ENCODE measurements at regions not wholly inside any gene's neighbourhood (a gene's known extent, or its start where the extent isn't known, plus 50 kb on each side); places are given as distances from the start of the nearest gene placed in this dataset.
"Not testable (repeated sequence)": the region's sequence is repeated elsewhere in the genome, so short reads cannot be mapped to it uniquely, and the experiment has no call there.

- no peak for DNase-seq (ENCODE audit: low read depth)
Observed at GRCh38 chr16:80009971-80010659, 409.6 kb upstream of the MAF start.

- DNase-seq (ENCODE audit: low read depth) = no peak
Observed at GRCh38 chr16:80008857-80009256, 408.3 kb upstream of the MAF start.

GRCh38 chr16:80007231-80007630, 406.7 kb upstream of the MAF start:
- no peak for DNase-seq (ENCODE audit: low read depth)

- no peak for DNase-seq (ENCODE audit: low read depth)
Observed at GRCh38 chr16:80006241-80007215, 406.0 kb upstream of the MAF start.

GRCh38 chr16:80004113-80004512, 403.6 kb upstream of the MAF start:
- no peak for DNase-seq (ENCODE audit: low read depth)

GRCh38 chr16:80002261-80002660, 401.7 kb upstream of the MAF start:
- no peak for DNase-seq (ENCODE audit: low read depth)

- no peak for DNase-seq (ENCODE audit: low read depth)
Observed at GRCh38 chr16:79998143-79998542, 397.6 kb upstream of the MAF start.

- no peak for DNase-seq (ENCODE audit: low read depth)
Observed at GRCh38 chr16:79997257-79997656, 396.7 kb upstream of the MAF start.

GRCh38 chr16:79996321-79996720, 395.8 kb upstream of the MAF start:
- DNase-seq (ENCODE audit: low read depth) = no peak

- no peak for DNase-seq (ENCODE audit: low read depth)
Observed at GRCh38 chr16:79995315-79995714, 394.8 kb upstream of the MAF start.

GRCh38 chr16:79994418-79994817, 393.9 kb upstream of the MAF start:
- DNase-seq (ENCODE audit: low read depth) = no peak

- no peak for DNase-seq (ENCODE audit: low read depth)
Observed at GRCh38 chr16:79993629-79994209, 393.2 kb upstream of the MAF start.

- no peak for DNase-seq (ENCODE audit: low read depth)
Observed at GRCh38 chr16:79991969-79992368, 391.4 kb upstream of the MAF start.

GRCh38 chr16:79988721-79989220, 388.2 kb upstream of the MAF start:
- no peak for DNase-seq (ENCODE audit: low read depth)

GRCh38 chr16:79988089-79988488, 387.6 kb upstream of the MAF start:
- no peak for DNase-seq (ENCODE audit: low read depth)

GRCh38 chr16:79986352-79986751, 385.8 kb upstream of the MAF start:
- no peak for DNase-seq (ENCODE audit: low read depth)

GRCh38 chr16:79985606-79986005, 385.1 kb upstream of the MAF start:
- no peak for DNase-seq (ENCODE audit: low read depth)

GRCh38 chr16:79984149-79984548, 383.6 kb upstream of the MAF start:
- not testable (repeated sequence) for DNase-seq (ENCODE audit: low read depth)

- no peak for DNase-seq (ENCODE audit: low read depth)
Observed at GRCh38 chr16:79982862-79983261, 382.3 kb upstream of the MAF start.

- DNase-seq (ENCODE audit: low read depth) = no peak
Observed at GRCh38 chr16:79982361-79982760, 381.8 kb upstream of the MAF start.

- DNase-seq (ENCODE audit: low read depth) = no peak
Observed at GRCh38 chr16:79981814-79982213, 381.3 kb upstream of the MAF start.

- no peak for DNase-seq (ENCODE audit: low read depth)
Observed at GRCh38 chr16:79980650-79981521, 380.3 kb upstream of the MAF start.

Measured in activated T-helper 9 cell treated with anti-CD3 and anti-CD28 coated beads, Interleukin-2, amount 50 U/mL, for 16 hours (primary cell).